HepG2 (cell line): ENCODE measurements at regions not wholly inside any gene's neighbourhood (a gene's known extent, or its start where the extent isn't known, plus 50 kb on each side); places are given as distances from the start of the nearest gene placed in this dataset.

Source experiments
- ATAC-seq: fragments of 200-7000 bp; cut with Tn5 transposase; 3 replicates; pipeline ENCODE4 v1.9.1; 2020; ENCODE audit warnings: mild to moderate bottlenecking, moderate library complexity
- BruUV-seq: library from RNA; stranded (reverse); fragments of 400-500 nt; replicated peaks from 2 replicates; lab custom pipeline; 2021; lab: Mats Ljungman, UMichigan
- CTCF ChIA-PET: fragments of 300-600 bp; formaldehyde crosslinking; extraction: SDS; loops from one replicate; lab custom pipeline; 2021; ENCODE audit warnings: low total read pairs, inconsistent platforms, low intra/inter-chr PET ratio; lab: Yijun Ruan, JAX
- POLR2A ChIA-PET: fragments of 350-600 bp; sonication (Branson Sonifier 250); formaldehyde crosslinking; loops from one replicate; lab custom pipeline; 2020; ENCODE audit warnings: antibody characterized with exemption, inconsistent platforms; lab: Yijun Ruan, JAX
- DNase-seq: peaks from one replicate; pipeline ENCODE4 v3.0.0-alpha.2; 2015; ENCODE audit warnings: low spot score
- FAIRE-seq: peaks from 3 replicates; lab custom pipeline; 2011; peaks lifted over from hg19 to GRCh38; lab: Jason Lieb, UNC
- H2AFZ ChIP-seq: one replicate; pipeline ENCODE4 v1.6.1; 2011; ENCODE audit warnings: low read length, inconsistent platforms
- H3K27ac ChIP-seq: fragments of 300-600 bp; 3 replicates; pipeline ENCODE4 v1.8.0; 2011; ENCODE audit warnings: mixed run types, mild to moderate bottlenecking, mixed read lengths, low read length, inconsistent platforms; ENCODE audit not compliant: insufficient read depth; ENCODE audit errors: extremely low read length
- H3K27me3 ChIP-seq, 2 experiments: fragments of 200-600 bp in 1 of 2; 2 replicates in 1 of 2; 3 replicates in 1 of 2; pipeline versions ENCODE4 v1.6.0 to v1.8.0; 2011; ENCODE audit warnings: low read length in 2 of 2, mild to moderate bottlenecking in 2 of 2, moderate library complexity in 2 of 2, inconsistent platforms in 1 of 2; ENCODE audit not compliant: insufficient read depth in 2 of 2, control insufficient read depth in 1 of 2
- H3K36me3 ChIP-seq, 2 experiments: fragments of 200-600 bp in 1 of 2; replicated peaks in 1 of 2; 2 replicates in 1 of 2; 3 replicates in 1 of 2; pipeline versions ENCODE4 v1.5.1 to v1.8.0; 2011; ENCODE audit warnings: low read length in 2 of 2, inconsistent platforms in 1 of 2; ENCODE audit not compliant: insufficient read depth in 2 of 2, control insufficient read depth in 1 of 2
- H3K4me1 ChIP-seq: 2 replicates; pipeline ENCODE4 v1.5.1; 2012; ENCODE audit warnings: low read length, inconsistent platforms; ENCODE audit not compliant: insufficient read depth
- H3K4me2 ChIP-seq: 2 replicates; pipeline ENCODE4 v1.6.0; 2011; ENCODE audit warnings: low read depth, low read length, inconsistent platforms
- H3K4me3 ChIP-seq, 3 experiments: fragments of 200-600 bp in 1 of 3; sonication (generic), shearing (Covaris generic) in 1 of 3; replicated peaks in 1 of 3; 2 replicates each; pipeline ENCODE4 v1.5.1; 2011 to 2016; ENCODE audit warnings: low read length in 3 of 3, inconsistent platforms in 2 of 3, low read depth in 2 of 3, mild to moderate bottlenecking in 2 of 3, control low read depth in 1 of 3, mixed read lengths in 1 of 3; ENCODE audit not compliant: insufficient read depth in 1 of 3
- H3K79me2 ChIP-seq: one replicate; pipeline ENCODE4 v1.6.1; 2011; ENCODE audit warnings: low read length, inconsistent platforms; ENCODE audit not compliant: insufficient read depth
- H3K9ac ChIP-seq: 2 replicates; pipeline ENCODE4 v1.6.0; 2011; ENCODE audit warnings: mild to moderate bottlenecking, low read depth, low read length, inconsistent platforms; ENCODE audit not compliant: insufficient read depth
- H3K9me3 ChIP-seq: 2 replicates; pipeline ENCODE4 v1.5.1; 2012; ENCODE audit warnings: mild to moderate bottlenecking, low read length
- H4K20me1 ChIP-seq: 2 replicates; pipeline ENCODE4 v1.6.0; 2011; ENCODE audit warnings: inconsistent platforms, mild to moderate bottlenecking, low read length, moderate library complexity; ENCODE audit not compliant: insufficient read depth
- ARID5B ChIP-seq: IDR thresholded peaks from 2 replicates; pipeline ENCODE4 v1.4.0; 2020; ENCODE audit warnings: mild to moderate bottlenecking, missing genetic modification reagents
- FOXK1 ChIP-seq: sonication (generic); formaldehyde crosslinking; IDR thresholded peaks from 2 replicates; pipeline ENCODE4 v1.4.0; 2020; ENCODE audit warnings: low read depth, missing genetic modification reagents, borderline replicate concordance
- KDM1A ChIP-seq: IDR thresholded peaks from 2 replicates; pipeline ENCODE4 v1.6.1; 2016; ENCODE audit warnings: missing compliant biosample characterization
- MAZ ChIP-seq, 2 experiments: sonication (generic) in 1 of 2; formaldehyde crosslinking in 1 of 2; IDR thresholded peaks; 2 replicates each; pipeline versions ENCODE4 v1.5.0 to v1.6.1; 2012 to 2020; ENCODE audit warnings: low read depth in 2 of 2, mild to moderate bottlenecking in 2 of 2, borderline replicate concordance in 1 of 2, improper control_type of control experiment in 1 of 2, low read length in 1 of 2, missing genetic modification reagents in 1 of 2, moderate library complexity in 1 of 2
- NBN ChIP-seq: fragments of 450-650 bp; conservative IDR thresholded peaks from 2 replicates; pipeline ENCODE4 v1.6.1; 2017
- RELA ChIP-seq: sonication (generic); formaldehyde crosslinking; IDR thresholded peaks from 2 replicates; pipeline ENCODE4 v1.4.0; 2020; ENCODE audit warnings: missing genetic modification reagents
- SCMH1 ChIP-seq: sonication (generic); formaldehyde crosslinking; IDR thresholded peaks from 2 replicates; pipeline ENCODE4 v1.9.0; 2021; ENCODE audit warnings: missing genetic modification reagents, mild to moderate bottlenecking, borderline replicate concordance
- SMAD3 ChIP-seq: sonication (generic); formaldehyde crosslinking; IDR thresholded peaks from 2 replicates; pipeline ENCODE4 v1.4.0; 2020; ENCODE audit warnings: missing genetic modification reagents
- TBL1XR1 ChIP-seq: fragments of 150-350 bp; IDR thresholded peaks from 2 replicates; pipeline ENCODE4 v1.6.1; 2014; ENCODE audit warnings: borderline replicate concordance, low read length; ENCODE audit not compliant: partially characterized antibody
- ZBTB7A ChIP-seq: sonication (generic); formaldehyde crosslinking; IDR thresholded peaks from 2 replicates; pipeline ENCODE4 v1.8.0; 2022; ENCODE audit warnings: mild to moderate bottlenecking, missing genetic modification reagents
- ZFP82 ChIP-seq: sonication (generic); formaldehyde crosslinking; IDR thresholded peaks from 2 replicates; pipeline ENCODE4 v1.5.1; 2020; ENCODE audit warnings: mild to moderate bottlenecking, missing genetic modification reagents, borderline replicate concordance
- ZNF124 ChIP-seq: sonication (generic); formaldehyde crosslinking; IDR thresholded peaks from 2 replicates; pipeline ENCODE4 v1.4.0; 2020; ENCODE audit warnings: missing genetic modification reagents
- ZNF280D ChIP-seq: sonication (generic); formaldehyde crosslinking; IDR thresholded peaks from 2 replicates; pipeline ENCODE4 v1.5.1; 2020; ENCODE audit warnings: mild to moderate bottlenecking, missing genetic modification reagents
- ZNF282 ChIP-seq: fragments of 450-650 bp; IDR thresholded peaks from 2 replicates; pipeline ENCODE4 v1.6.1; 2018; ENCODE audit not compliant: partially characterized antibody
- ZNF510 ChIP-seq: sonication (generic); formaldehyde crosslinking; IDR thresholded peaks from 2 replicates; pipeline ENCODE4 v1.4.0; 2020; ENCODE audit warnings: low read depth, mild to moderate bottlenecking, missing genetic modification reagents
- ZNF563 ChIP-seq: sonication (generic); formaldehyde crosslinking; IDR thresholded peaks from 2 replicates; pipeline ENCODE4 v1.8.0; 2022; ENCODE audit warnings: mild to moderate bottlenecking, moderate library complexity, missing genetic modification reagents
- ZNF619 ChIP-seq: sonication (generic); formaldehyde crosslinking; IDR thresholded peaks from 2 replicates; pipeline ENCODE4 v1.4.0; 2020; ENCODE audit warnings: mild to moderate bottlenecking, missing genetic modification reagents
- ZSCAN21 ChIP-seq: sonication (generic); formaldehyde crosslinking; IDR thresholded peaks from 2 replicates; pipeline ENCODE4 v1.8.0; 2022; ENCODE audit warnings: mild to moderate bottlenecking, missing genetic modification reagents, moderate library complexity, borderline replicate concordance
- WGBS: methylation state at CpG from one replicate; pipeline ENCODE4 v1.1.6; 2017; ENCODE audit warnings: low lambda C conversion rate; 5-methylcytosine and 5-hydroxymethylcytosine counted together
- in situ Hi-C: cut with HindIII; loops from 2 replicates; pipeline ENCODE4 v1.10.0; 2017; ENCODE audit warnings: low pct_unique_long_range_greater_than_20kb; ENCODE audit not compliant: extremely low pct_ligation_motif_present
- intact Hi-C: fragments of 100-400 bp; cut with micrococcal nuclease; formaldehyde crosslinking; loops from one replicate; pipeline ENCODE4 v1.10.0; 2022; ENCODE audit not compliant: unreplicated experiment
- TF ChIP-seq, protein P1 (sequence below): sonication (generic); formaldehyde crosslinking; IDR thresholded peaks from 2 replicates; pipeline ENCODE4 v1.8.0; 2023; ENCODE audit warnings: mild to moderate bottlenecking, missing genetic modification reagents

- FAIRE-seq, result no peak
- in situ Hi-C loops (no loop called here), intact Hi-C loops (no loop called here)
- Histone ChIP-seq H3K9ac (no peak overlapping the region), H3K79me2 (no peaks in the 10 kb centered on the region), H3K4me2 (no peak overlapping the region), H3K27ac (no peak overlapping the region), H3K4me3 (no peak overlapping the region), H2AFZ (no peak overlapping the region), H3K4me1 (no peaks in the 10 kb centered on the region), H3K9me3 (no peaks in the 10 kb centered on the region)
- no peak for DNase-seq
- POLR2A ChIA-PET, result no interaction called here
- no peak for ATAC-seq
- no TSS peak for BruUV-seq
- TF ChIP-seq ZNF124 (CRISPR knock-in tag), result no peak
- TF ChIP-seq, protein P1, sequence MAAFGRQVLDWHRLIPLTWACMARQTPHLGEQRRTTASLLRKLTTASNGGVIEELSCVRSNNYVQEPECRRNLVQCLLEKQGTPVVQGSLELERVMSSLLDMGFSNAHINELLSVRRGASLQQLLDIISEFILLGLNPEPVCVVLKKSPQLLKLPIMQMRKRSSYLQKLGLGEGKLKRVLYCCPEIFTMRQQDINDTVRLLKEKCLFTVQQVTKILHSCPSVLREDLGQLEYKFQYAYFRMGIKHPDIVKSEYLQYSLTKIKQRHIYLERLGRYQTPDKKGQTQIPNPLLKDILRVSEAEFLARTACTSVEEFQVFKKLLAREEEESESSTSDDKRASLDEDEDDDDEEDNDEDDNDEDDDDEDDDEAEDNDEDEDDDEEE (CRISPR knock-in tag), result no peak
- TF ChIP-seq NBN, result no peak
- TF ChIP-seq ZNF563 (CRISPR knock-in tag), result no peak
- no peak for TF ChIP-seq SMAD3
- no peak for TF ChIP-seq RELA
- TF ChIP-seq ZNF619 (CRISPR knock-in tag), result no peak
- no peak for TF ChIP-seq FOXK1 (CRISPR knock-in tag)
- TF ChIP-seq SCMH1 (CRISPR knock-in tag), result no peak
- no peak for TF ChIP-seq ZNF282
- no peak for TF ChIP-seq ZNF510 (CRISPR knock-in tag)
- TF ChIP-seq ZFP82 (CRISPR knock-in tag), result no peak
- TF ChIP-seq ARID5B (CRISPR knock-in tag), result no peak
- TF ChIP-seq MAZ (IDR thresholded peaks at IDR 0.05; ENCODE audit: borderline replicate concordance, low read depth, low read length), result no peak
- no peak for TF ChIP-seq MAZ (CRISPR knock-in tag; IDR thresholded peaks at IDR 0.05; ENCODE audit: low read depth)
- no peak for TF ChIP-seq TBL1XR1
- no peak for TF ChIP-seq ZBTB7A (CRISPR knock-in tag)
- no peak for TF ChIP-seq ZNF280D (CRISPR knock-in tag)
- TF ChIP-seq ZSCAN21 (CRISPR knock-in tag), result no peak
- TF ChIP-seq KDM1A (CRISPR knock-in tag), result no peak
- TF ChIP-seq, all 625 proteins: peak for 0
- CTCF ChIA-PET, result no interaction called here
- WGBS, result 18% methylated on average over 3 of the region's 3 CpGs
- Histone ChIP-seq H3K27me3 (peaks cover 0 to 4% of the 10 kb centered on the region in 2 experiments; a peak in 1 of 5 replicates), H4K20me1 (no peaks in the 10 kb centered on the region), H3K36me3 (no peaks in the 10 kb centered on the region)
Measured at GRCh38 chr17:10931133-10931532, 93.2 kb upstream of the PIRT start.
